K562 (cell line): ENCODE measurements at regions not wholly inside any gene's neighbourhood (a gene's known extent, or its start where the extent isn't known, plus 50 kb on each side); places are given as distances from the start of the nearest gene placed in this dataset.

Experiments used
- ADNP ChIP-seq: fragments of 200-800 bp; sonication (Bioruptor generic); IDR thresholded peaks from 2 replicates; pipeline ENCODE4 v1.6.1; 2016; ENCODE audit warnings: missing genetic modification characterization, missing compliant biosample characterization
- ARID2 ChIP-seq: fragments of 450-650 bp; IDR thresholded peaks from 2 replicates; pipeline ENCODE4 v1.6.1; 2017; ENCODE audit warnings: antibody characterized with exemption, mild to moderate bottlenecking
- ATF2 ChIP-seq: sonication (generic); formaldehyde crosslinking; IDR thresholded peaks from 2 replicates; pipeline ENCODE4 v1.8.1; 2022; ENCODE audit warnings: missing genetic modification reagents
- CBFB ChIP-seq: sonication (generic); formaldehyde crosslinking; IDR thresholded peaks from 2 replicates; pipeline ENCODE4 v1.4.0; 2020; ENCODE audit warnings: mild to moderate bottlenecking, missing genetic modification reagents
- CCAR2 ChIP-seq: fragments of 200-400 bp; formaldehyde crosslinking; IDR thresholded peaks from 2 replicates; pipeline ENCODE4 v1.6.1; 2017; ENCODE audit warnings: mild to moderate bottlenecking, low read depth, low read length
- CREBBP ChIP-seq: IDR thresholded peaks from one replicate; pipeline ENCODE4 v1.6.1; 2012; ENCODE audit warnings: low read depth, mild to moderate bottlenecking, control low read depth, inconsistent platforms, low read length
- GTF2E2 ChIP-seq: fragments of 200-800 bp; sonication (Bioruptor generic); IDR thresholded peaks from 2 replicates; pipeline ENCODE4 v1.6.1; 2016; ENCODE audit warnings: missing genetic modification characterization, missing compliant biosample characterization
- HINFP ChIP-seq: fragments of 450-650 bp; conservative IDR thresholded peaks from 2 replicates; pipeline ENCODE4 v1.6.1; 2016; ENCODE audit warnings: missing genetic modification characterization, low read depth, mild to moderate bottlenecking, control low read depth, missing compliant biosample characterization
- HNRNPLL ChIP-seq: fragments of 200-400 bp; formaldehyde crosslinking; IDR thresholded peaks from 2 replicates; pipeline ENCODE4 v1.6.1; 2017; ENCODE audit warnings: low read length, low read depth, mild to moderate bottlenecking; ENCODE audit not compliant: poor library complexity, severe bottlenecking
- KLF1 ChIP-seq: fragments of 450-650 bp; IDR thresholded peaks from 2 replicates; pipeline ENCODE4 v1.6.1; 2016; ENCODE audit warnings: missing genetic modification characterization, missing compliant biosample characterization
- L3MBTL2 ChIP-seq: fragments of 450-650 bp; IDR thresholded peaks from 2 replicates; pipeline ENCODE4 v1.6.1; 2016; ENCODE audit warnings: mild to moderate bottlenecking, moderate library complexity
- LARP7 ChIP-seq: fragments of 450-650 bp; IDR thresholded peaks from 2 replicates; pipeline ENCODE4 v1.6.1; 2016
- MAX ChIP-seq: sonication (generic); formaldehyde crosslinking; IDR thresholded peaks from 2 replicates; pipeline ENCODE4 v1.9.0; 2022; ENCODE audit warnings: mild to moderate bottlenecking, missing genetic modification reagents
- PHF21A ChIP-seq: fragments of 450-650 bp; IDR thresholded peaks from 2 replicates; pipeline ENCODE4 v1.6.1; 2017; ENCODE audit warnings: low read depth, borderline replicate concordance
- RFX5 ChIP-seq: IDR thresholded peaks from 2 replicates; pipeline ENCODE4 v1.6.1; 2011; ENCODE audit warnings: low read depth, mild to moderate bottlenecking, improper control_type of control experiment, low read length
- SRF ChIP-seq, 2 experiments: fragments of 250-450, 450-650 bp in 1 of 2; sonication (Bioruptor Pico) in 1 of 2; sonication (generic) in 1 of 2; formaldehyde crosslinking; IDR thresholded peaks; 2 replicates each; pipeline versions ENCODE4 v1.5.0 to v1.5.1; 2020 to 2022; ENCODE audit warnings: mild to moderate bottlenecking in 1 of 2, missing genetic modification reagents in 1 of 2
- SUPT5H ChIP-seq: fragments of 450-650 bp; IDR thresholded peaks from 2 replicates; pipeline ENCODE4 v1.6.1; 2016
- ZNF561 ChIP-seq: fragments of 450-650 bp; formaldehyde crosslinking; conservative IDR thresholded peaks from 2 replicates; pipeline ENCODE4 v1.4.0; 2020; ENCODE audit warnings: mild to moderate bottlenecking, moderate library complexity
- TF ChIP-seq, protein P1 (sequence below): IDR thresholded peaks from 2 replicates; pipeline ENCODE4 v1.6.1; 2011; ENCODE audit warnings: borderline replicate concordance, low read depth, mild to moderate bottlenecking, moderate library complexity, low read length; ENCODE audit not compliant: insufficient read depth, poor library complexity, severe bottlenecking

GRCh38 chr6:1515280-1515679 lies 94.4 kb upstream of the FOXC1 start (continued):
- no peak for TF ChIP-seq PHF21A
- TF ChIP-seq HNRNPLL: no peak
- no peak for TF ChIP-seq ARID2
- TF ChIP-seq LARP7: no peak
- TF ChIP-seq, protein P1, sequence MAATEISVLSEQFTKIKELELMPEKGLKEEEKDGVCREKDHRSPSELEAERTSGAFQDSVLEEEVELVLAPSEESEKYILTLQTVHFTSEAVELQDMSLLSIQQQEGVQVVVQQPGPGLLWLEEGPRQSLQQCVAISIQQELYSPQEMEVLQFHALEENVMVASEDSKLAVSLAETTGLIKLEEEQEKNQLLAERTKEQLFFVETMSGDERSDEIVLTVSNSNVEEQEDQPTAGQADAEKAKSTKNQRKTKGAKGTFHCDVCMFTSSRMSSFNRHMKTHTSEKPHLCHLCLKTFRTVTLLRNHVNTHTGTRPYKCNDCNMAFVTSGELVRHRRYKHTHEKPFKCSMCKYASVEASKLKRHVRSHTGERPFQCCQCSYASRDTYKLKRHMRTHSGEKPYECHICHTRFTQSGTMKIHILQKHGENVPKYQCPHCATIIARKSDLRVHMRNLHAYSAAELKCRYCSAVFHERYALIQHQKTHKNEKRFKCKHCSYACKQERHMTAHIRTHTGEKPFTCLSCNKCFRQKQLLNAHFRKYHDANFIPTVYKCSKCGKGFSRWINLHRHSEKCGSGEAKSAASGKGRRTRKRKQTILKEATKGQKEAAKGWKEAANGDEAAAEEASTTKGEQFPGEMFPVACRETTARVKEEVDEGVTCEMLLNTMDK: peak; percentile 74
- no peak for TF ChIP-seq CCAR2
- no peak for TF ChIP-seq RFX5
- peak; percentile 34; the same call in 1 of the 2 replicates for TF ChIP-seq KLF1 (tag)
- no peak for TF ChIP-seq HINFP (tag)
- TF ChIP-seq GTF2E2 (tag): no peak
- TF ChIP-seq ZNF561 (CRISPR knock-in tag): no peak
- TF ChIP-seq MAX (CRISPR knock-in tag): no peak
- no peak for TF ChIP-seq SRF (CRISPR knock-in tag; IDR thresholded peaks at IDR 0.05)
- no peak for TF ChIP-seq ATF2 (CRISPR knock-in tag)
- no peak for TF ChIP-seq ADNP (tag)
- peak; percentile 94 for TF ChIP-seq L3MBTL2
- TF ChIP-seq SUPT5H: no peak
- no peak for TF ChIP-seq CREBBP
- TF ChIP-seq CBFB (CRISPR knock-in tag): no peak
